SK-N-SH (cell line): ENCODE measurements at regions not wholly inside any gene's neighbourhood (a gene's known extent, or its start where the extent isn't known, plus 50 kb on each side); places are given as distances from the start of the nearest gene placed in this dataset.

ENCODE experiments used
- CTCF ChIA-PET: fragments of 300-600, 350-600 bp; formaldehyde crosslinking; extraction: SDS; loops from one replicate; lab custom pipeline; 2021; lab: Yijun Ruan, JAX
- POLR2A ChIA-PET: fragments of 350-600 bp; sonication (Branson Sonifier 250); formaldehyde crosslinking; extraction: SDS; loops from one replicate; lab custom pipeline; 2020; ENCODE audit warnings: antibody characterized with exemption, inconsistent platforms; lab: Yijun Ruan, JAX
- DNase-seq: peaks from one replicate; pipeline ENCODE4 v3.0.0; 2012
- H2AFZ ChIP-seq: fragments of 200-600 bp; sonication (generic); 2 replicates; pipeline ENCODE4 v1.8.1; 2016; ENCODE audit warnings: antibody characterized with exemption, mild to moderate bottlenecking, low read depth
- H3F3A ChIP-seq: fragments of 200-600 bp; sonication (generic); replicated peaks from 2 replicates; pipeline ENCODE3; 2016; ENCODE audit warnings: antibody characterized with exemption, mild to moderate bottlenecking; ENCODE audit not compliant: insufficient read depth
- H3K27ac ChIP-seq, 2 experiments: fragments of 200-500 bp in 1 of 2; fragments of 200-600 bp in 1 of 2; sonication (Bioruptor generic) in 1 of 2; sonication (generic), shearing (Covaris generic) in 1 of 2; 2 replicates each; pipeline versions ENCODE4 v1.5.1 to v1.6.1; 2014 to 2016; ENCODE audit warnings: low read depth in 2 of 2, inconsistent platforms in 1 of 2, low read length in 1 of 2, mild to moderate bottlenecking in 1 of 2, mixed read lengths in 1 of 2
- H3K27me3 ChIP-seq: fragments of 200-600 bp; sonication (generic), shearing (Covaris generic); 2 replicates; pipeline ENCODE4 v1.6.1; 2016; ENCODE audit warnings: mixed run types; ENCODE audit not compliant: insufficient read depth
- H3K36me3 ChIP-seq, 2 experiments: fragments of 200-500 bp in 1 of 2; fragments of 200-600 bp in 1 of 2; sonication (Bioruptor generic) in 1 of 2; sonication (generic) in 1 of 2; replicated peaks in 1 of 2; 2 replicates each; pipeline versions ENCODE3 to v1.5.1; 2014 to 2016; ENCODE audit warnings: low read length in 1 of 2, mild to moderate bottlenecking in 1 of 2; ENCODE audit not compliant: insufficient read depth in 2 of 2, control insufficient read depth in 1 of 2
- H3K4me1 ChIP-seq, 2 experiments: fragments of 200-500 bp in 1 of 2; fragments of 200-600 bp in 1 of 2; sonication (Bioruptor generic) in 1 of 2; sonication (generic), shearing (Covaris generic) in 1 of 2; 2 replicates each; pipeline versions ENCODE4 v1.5.1 to v1.6.1; 2014 to 2016; ENCODE audit warnings: low read depth in 1 of 2, low read length in 1 of 2, mixed run types in 1 of 2; ENCODE audit not compliant: insufficient read depth in 2 of 2, control insufficient read depth in 1 of 2
- H3K4me2 ChIP-seq: fragments of 200-600 bp; sonication (generic), shearing (Covaris generic); 2 replicates; pipeline ENCODE4 v1.6.1; 2017; ENCODE audit warnings: mixed run types
- H3K4me3 ChIP-seq, 2 experiments: fragments of 200-500 bp in 1 of 2; fragments of 200-600 bp in 1 of 2; sonication (Bioruptor generic) in 1 of 2; sonication (generic), shearing (Covaris generic) in 1 of 2; 2 replicates each; pipeline versions ENCODE4 v1.5.1 to v1.8.1; 2014 to 2016; ENCODE audit warnings: low read depth in 2 of 2, inconsistent platforms in 1 of 2, low read length in 1 of 2, mild to moderate bottlenecking in 1 of 2, mixed read lengths in 1 of 2, moderate library complexity in 1 of 2
- H3K79me2 ChIP-seq: fragments of 200-600 bp; sonication (generic); 2 replicates; pipeline ENCODE4 v1.8.1; 2017; ENCODE audit warnings: mild to moderate bottlenecking; ENCODE audit not compliant: insufficient read depth
- H3K9ac ChIP-seq: fragments of 200-600 bp; sonication (generic); 2 replicates; pipeline ENCODE4 v1.6.1; 2017; ENCODE audit warnings: mixed run types
- H3K9me2 ChIP-seq: fragments of 200-600 bp; sonication (generic); 2 replicates; pipeline ENCODE4 v1.6.1; 2017; ENCODE audit warnings: mixed run types
- H3K9me3 ChIP-seq: fragments of 200-600 bp; sonication (generic); 2 replicates; pipeline ENCODE4 v1.6.1; 2017; ENCODE audit warnings: mixed run types, mild to moderate bottlenecking, moderate library complexity
- H4K20me1 ChIP-seq: fragments of 200-600 bp; sonication (generic); 2 replicates; pipeline ENCODE4 v1.6.1; 2017; ENCODE audit warnings: mild to moderate bottlenecking, mixed run types; ENCODE audit not compliant: insufficient read depth
- ELF1 ChIP-seq: IDR thresholded peaks from 2 replicates; pipeline ENCODE4 v1.4.0; 2012
- EP300 ChIP-seq, 2 experiments: IDR thresholded peaks; 2 replicates each; pipeline versions ENCODE4 v1.4.0 to v1.6.1; 2012; ENCODE audit warnings: borderline replicate concordance in 1 of 2, low read depth in 1 of 2, low read length in 1 of 2
- FOXJ3 ChIP-seq: sonication (generic); formaldehyde crosslinking; IDR thresholded peaks from 2 replicates; pipeline ENCODE4 v1.5.1; 2020; ENCODE audit warnings: mild to moderate bottlenecking, missing genetic modification reagents
- GABPA ChIP-seq: IDR thresholded peaks from 2 replicates; pipeline ENCODE4 v1.4.0; 2012; ENCODE audit warnings: low read depth, mild to moderate bottlenecking
- JUND ChIP-seq: IDR thresholded peaks from 2 replicates; pipeline ENCODE4 v1.4.0; 2012
- MEF2A ChIP-seq: IDR thresholded peaks from 2 replicates; pipeline ENCODE4 v1.4.0; 2012; ENCODE audit warnings: low read depth, borderline replicate concordance
- MXI1 ChIP-seq: IDR thresholded peaks from 2 replicates; pipeline ENCODE4 v1.6.1; 2012; ENCODE audit warnings: mild to moderate bottlenecking, low read depth, low read length, improper control_type of control experiment
- NFIC ChIP-seq: IDR thresholded peaks from 2 replicates; pipeline ENCODE4 v1.4.0; 2012; ENCODE audit warnings: borderline replicate concordance
- NRF1 ChIP-seq: IDR thresholded peaks from 2 replicates; pipeline ENCODE4 v1.6.1; 2012; ENCODE audit warnings: low read depth, mild to moderate bottlenecking, low read length
- POLR2AphosphoS5 ChIP-seq: IDR thresholded peaks from 2 replicates; pipeline ENCODE4 v1.6.1; 2012; ENCODE audit warnings: low read depth, low read length
- RAD21 ChIP-seq: IDR thresholded peaks from 2 replicates; pipeline ENCODE4 v1.6.1; 2012; ENCODE audit warnings: mild to moderate bottlenecking, low read length
- RCOR1 ChIP-seq: fragments of 150-350 bp; IDR thresholded peaks from 2 replicates; pipeline ENCODE4 v1.6.1; 2017; ENCODE audit warnings: antibody characterized with exemption, low read length
- RXRA ChIP-seq: IDR thresholded peaks from 2 replicates; pipeline ENCODE4 v1.4.0; 2012; ENCODE audit warnings: low read depth, mild to moderate bottlenecking, borderline replicate concordance
- SIN3A ChIP-seq: IDR thresholded peaks from 2 replicates; pipeline ENCODE4 v1.6.1; 2012; ENCODE audit warnings: low read depth, mild to moderate bottlenecking, low read length, moderate library complexity, borderline replicate concordance
- TAF1 ChIP-seq: IDR thresholded peaks from 2 replicates; pipeline ENCODE4 v1.6.1; 2012; ENCODE audit warnings: low read depth, mild to moderate bottlenecking, low read length, moderate library complexity, borderline replicate concordance
- TCF12 ChIP-seq: IDR thresholded peaks from 2 replicates; pipeline ENCODE4 v1.4.0; 2012
- YY1 ChIP-seq: IDR thresholded peaks from 2 replicates; pipeline ENCODE4 v1.4.0; 2012; ENCODE audit warnings: low read depth, mild to moderate bottlenecking
- WGBS: methylation state at CpG from one replicate; pipeline ENCODE4 v1.1.6; 2017; ENCODE audit warnings: low lambda C conversion rate; 5-methylcytosine and 5-hydroxymethylcytosine counted together
- TF ChIP-seq, protein P1 (sequence below): IDR thresholded peaks from 2 replicates; pipeline ENCODE4 v1.4.0; 2012; ENCODE audit warnings: low read depth, borderline replicate concordance
- TF ChIP-seq, protein P2 (sequence below): fragments of 150-350 bp; IDR thresholded peaks from 2 replicates; pipeline ENCODE4 v1.6.1; 2016; ENCODE audit warnings: mild to moderate bottlenecking, low read depth, low read length
- TF ChIP-seq, protein P3 (sequence below): IDR thresholded peaks from 2 replicates; pipeline ENCODE4 v1.6.1; 2012; ENCODE audit warnings: mild to moderate bottlenecking, low read depth, low read length, moderate library complexity
- TF ChIP-seq, protein P4 (sequence below): fragments of 150-350 bp; IDR thresholded peaks from 2 replicates; pipeline ENCODE4 v1.6.1; 2017; ENCODE audit warnings: antibody characterized with exemption, low read length, low read depth, borderline replicate concordance
- TF ChIP-seq, protein P5 (sequence below): IDR thresholded peaks from 2 replicates; pipeline ENCODE4 v1.4.0; 2012; ENCODE audit warnings: low read depth

DNA sequence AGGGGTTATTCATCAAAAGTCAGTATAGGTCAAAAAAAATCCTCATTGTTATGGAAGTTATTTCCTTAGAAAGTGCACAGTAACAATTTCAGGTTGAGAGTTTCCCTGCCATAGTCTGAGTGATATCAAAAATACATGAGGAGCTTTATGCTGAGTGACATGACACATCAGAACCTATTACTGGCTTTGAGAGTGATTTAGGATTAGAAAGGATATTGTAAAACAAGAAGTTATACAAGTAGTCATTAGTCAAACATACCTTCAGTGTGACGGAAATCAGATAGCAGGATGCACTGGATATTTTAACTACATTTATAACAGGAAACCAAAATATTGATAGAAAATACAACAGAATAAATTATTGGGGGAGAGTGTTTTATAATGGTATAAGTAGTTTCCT, 471.1 kb downstream of the VGLL3 start (continued):
- TF ChIP-seq, protein P1, sequence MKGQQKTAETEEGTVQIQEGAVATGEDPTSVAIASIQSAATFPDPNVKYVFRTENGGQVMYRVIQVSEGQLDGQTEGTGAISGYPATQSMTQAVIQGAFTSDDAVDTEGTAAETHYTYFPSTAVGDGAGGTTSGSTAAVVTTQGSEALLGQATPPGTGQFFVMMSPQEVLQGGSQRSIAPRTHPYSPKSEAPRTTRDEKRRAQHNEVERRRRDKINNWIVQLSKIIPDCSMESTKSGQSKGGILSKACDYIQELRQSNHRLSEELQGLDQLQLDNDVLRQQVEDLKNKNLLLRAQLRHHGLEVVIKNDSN: no peak
- TF ChIP-seq GABPA (no peak), MEF2A (no peak), RCOR1 (no peak), NFIC (no peak), TCF12 (no peak), NRF1 (no peak)
- TF ChIP-seq, protein P2, sequence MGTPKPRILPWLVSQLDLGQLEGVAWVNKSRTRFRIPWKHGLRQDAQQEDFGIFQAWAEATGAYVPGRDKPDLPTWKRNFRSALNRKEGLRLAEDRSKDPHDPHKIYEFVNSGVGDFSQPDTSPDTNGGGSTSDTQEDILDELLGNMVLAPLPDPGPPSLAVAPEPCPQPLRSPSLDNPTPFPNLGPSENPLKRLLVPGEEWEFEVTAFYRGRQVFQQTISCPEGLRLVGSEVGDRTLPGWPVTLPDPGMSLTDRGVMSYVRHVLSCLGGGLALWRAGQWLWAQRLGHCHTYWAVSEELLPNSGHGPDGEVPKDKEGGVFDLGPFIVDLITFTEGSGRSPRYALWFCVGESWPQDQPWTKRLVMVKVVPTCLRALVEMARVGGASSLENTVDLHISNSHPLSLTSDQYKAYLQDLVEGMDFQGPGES: no peak

DNA sequence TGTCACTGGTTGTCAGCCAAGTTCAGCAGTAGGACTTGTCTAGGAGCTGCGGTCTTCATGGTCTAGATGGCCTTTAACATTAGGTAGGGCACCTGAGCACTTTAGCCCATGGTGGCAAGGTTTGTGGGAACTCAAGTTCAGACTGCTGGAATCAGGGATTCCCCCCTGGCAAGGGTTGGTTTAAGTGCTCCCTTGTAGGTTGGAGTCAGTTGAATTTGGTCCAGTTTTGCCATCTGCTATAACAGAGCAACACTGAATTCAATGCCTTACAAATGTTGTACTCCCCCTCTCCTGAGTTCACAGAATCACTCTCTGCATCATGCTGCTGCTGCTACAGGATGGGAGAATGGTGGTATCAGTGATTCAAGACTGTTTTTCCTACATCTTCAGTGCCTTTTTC, 509.3 kb downstream of the VGLL3 start:
- H3K4me3 ChIP-seq: no peak overlapping the region
- CTCF ChIA-PET: no interaction called here

DNA sequence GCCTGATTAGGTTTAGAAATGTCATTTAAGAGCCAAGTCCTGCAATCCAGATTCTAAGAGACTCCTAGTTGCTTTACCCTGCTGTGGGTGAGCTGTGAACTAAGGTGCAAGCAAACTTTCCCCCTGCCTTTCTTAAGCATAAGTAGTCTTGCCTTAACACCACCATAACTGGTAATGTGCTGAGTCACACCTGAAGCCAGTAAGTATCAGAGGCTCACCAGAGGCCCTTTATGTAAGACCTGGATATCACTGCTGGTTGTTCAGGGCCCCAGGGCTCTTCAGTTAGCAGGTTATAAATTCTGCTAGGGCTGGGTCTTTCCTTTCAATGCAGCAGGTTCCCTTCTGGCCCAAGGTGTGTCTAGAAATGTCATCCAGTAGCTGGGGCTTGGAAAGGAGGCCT, 509.9 kb downstream of the VGLL3 start:
- H3K27ac ChIP-seq: no peak overlapping the region
- no peak for DNase-seq
- POLR2A ChIA-PET: no interaction called here
- no peaks in the 10 kb centered on the region for H3K9me2 ChIP-seq
- no peak overlapping the region for H3K9ac ChIP-seq
- no peaks in the 10 kb centered on the region for H3K4me1 ChIP-seq
- H3K4me3 ChIP-seq: no peak overlapping the region
- H4K20me1 ChIP-seq: no peaks in the 10 kb centered on the region
- CTCF ChIA-PET: no interaction called here
- H3K27me3 ChIP-seq: no peaks in the 10 kb centered on the region
- no peak overlapping the region for H3K4me2 ChIP-seq
- no peaks in the 10 kb centered on the region for H3K79me2 ChIP-seq
- no peaks in the 10 kb centered on the region for H3K36me3 ChIP-seq
- H3F3A ChIP-seq: no peaks in the 10 kb centered on the region
- no peak overlapping the region for H2AFZ ChIP-seq
- H3K9me3 ChIP-seq: no peaks in the 10 kb centered on the region
- TF ChIP-seq SIN3A (no peak), JUND (no peak), RAD21 (no peak), EP300 (IDR thresholded peaks at IDR 0.05; ENCODE audit: borderline replicate concordance in 1 of 2, low read depth in 1 of 2, low read length in 1 of 2) (no peak), TCF12 (no peak), MXI1 (no peak), FOXJ3 (no peak), ELF1 (no peak), TAF1 (no peak)
- TF ChIP-seq, protein P3, sequence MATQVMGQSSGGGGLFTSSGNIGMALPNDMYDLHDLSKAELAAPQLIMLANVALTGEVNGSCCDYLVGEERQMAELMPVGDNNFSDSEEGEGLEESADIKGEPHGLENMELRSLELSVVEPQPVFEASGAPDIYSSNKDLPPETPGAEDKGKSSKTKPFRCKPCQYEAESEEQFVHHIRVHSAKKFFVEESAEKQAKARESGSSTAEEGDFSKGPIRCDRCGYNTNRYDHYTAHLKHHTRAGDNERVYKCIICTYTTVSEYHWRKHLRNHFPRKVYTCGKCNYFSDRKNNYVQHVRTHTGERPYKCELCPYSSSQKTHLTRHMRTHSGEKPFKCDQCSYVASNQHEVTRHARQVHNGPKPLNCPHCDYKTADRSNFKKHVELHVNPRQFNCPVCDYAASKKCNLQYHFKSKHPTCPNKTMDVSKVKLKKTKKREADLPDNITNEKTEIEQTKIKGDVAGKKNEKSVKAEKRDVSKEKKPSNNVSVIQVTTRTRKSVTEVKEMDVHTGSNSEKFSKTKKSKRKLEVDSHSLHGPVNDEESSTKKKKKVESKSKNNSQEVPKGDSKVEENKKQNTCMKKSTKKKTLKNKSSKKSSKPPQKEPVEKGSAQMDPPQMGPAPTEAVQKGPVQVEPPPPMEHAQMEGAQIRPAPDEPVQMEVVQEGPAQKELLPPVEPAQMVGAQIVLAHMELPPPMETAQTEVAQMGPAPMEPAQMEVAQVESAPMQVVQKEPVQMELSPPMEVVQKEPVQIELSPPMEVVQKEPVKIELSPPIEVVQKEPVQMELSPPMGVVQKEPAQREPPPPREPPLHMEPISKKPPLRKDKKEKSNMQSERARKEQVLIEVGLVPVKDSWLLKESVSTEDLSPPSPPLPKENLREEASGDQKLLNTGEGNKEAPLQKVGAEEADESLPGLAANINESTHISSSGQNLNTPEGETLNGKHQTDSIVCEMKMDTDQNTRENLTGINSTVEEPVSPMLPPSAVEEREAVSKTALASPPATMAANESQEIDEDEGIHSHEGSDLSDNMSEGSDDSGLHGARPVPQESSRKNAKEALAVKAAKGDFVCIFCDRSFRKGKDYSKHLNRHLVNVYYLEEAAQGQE: no peak

More for the DNA sequence above, 509.3 kb downstream of the VGLL3 start:
- no peaks in the 10 kb centered on the region for H3F3A ChIP-seq
- no peak overlapping the region for H2AFZ ChIP-seq
- no peaks in the 10 kb centered on the region for H3K4me1 ChIP-seq
- no peak overlapping the region for H3K27ac ChIP-seq
- H3K9me3 ChIP-seq: no peaks in the 10 kb centered on the region
- no peaks in the 10 kb centered on the region for H3K27me3 ChIP-seq
- no peaks in the 10 kb centered on the region for H3K36me3 ChIP-seq
- no peaks in the 10 kb centered on the region for H3K79me2 ChIP-seq
- no peak overlapping the region for H3K9ac ChIP-seq
- DNase-seq: no peak
- H4K20me1 ChIP-seq: no peaks in the 10 kb centered on the region
- H3K4me2 ChIP-seq: no peak overlapping the region
- WGBS: no CpG with 5 or more reads among the region's 1 CpG
- TF ChIP-seq RXRA (no peak), FOXJ3 (no peak), YY1 (no peak), NFIC (no peak), RCOR1 (no peak), TCF12 (no peak), ELF1 (no peak), SIN3A (no peak), GABPA (no peak), JUND (no peak), POLR2AphosphoS5 (no peak)
- TF ChIP-seq, protein P4, sequence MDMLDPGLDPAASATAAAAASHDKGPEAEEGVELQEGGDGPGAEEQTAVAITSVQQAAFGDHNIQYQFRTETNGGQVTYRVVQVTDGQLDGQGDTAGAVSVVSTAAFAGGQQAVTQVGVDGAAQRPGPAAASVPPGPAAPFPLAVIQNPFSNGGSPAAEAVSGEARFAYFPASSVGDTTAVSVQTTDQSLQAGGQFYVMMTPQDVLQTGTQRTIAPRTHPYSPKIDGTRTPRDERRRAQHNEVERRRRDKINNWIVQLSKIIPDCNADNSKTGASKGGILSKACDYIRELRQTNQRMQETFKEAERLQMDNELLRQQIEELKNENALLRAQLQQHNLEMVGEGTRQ: no peak
- TF ChIP-seq, protein P5, sequence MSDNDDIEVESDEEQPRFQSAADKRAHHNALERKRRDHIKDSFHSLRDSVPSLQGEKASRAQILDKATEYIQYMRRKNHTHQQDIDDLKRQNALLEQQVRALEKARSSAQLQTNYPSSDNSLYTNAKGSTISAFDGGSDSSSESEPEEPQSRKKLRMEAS: no peak
- H3K9me2 ChIP-seq: no peaks in the 10 kb centered on the region
- POLR2A ChIA-PET: no interaction called here
